Renal cortex interstitium (tissue), 11 donors: ENCODE measurements at regions not wholly inside any gene's neighbourhood (a gene's known extent, or its start where the extent isn't known, plus 50 kb on each side); places are given as distances from the start of the nearest gene placed in this dataset.

Experiments
- DNase-seq, 11 donors: peaks; one replicate each; pipeline ENCODE4 v3.0.0-alpha.2; 2013; ENCODE audit warnings: low read depth in 9 of 11, low spot score in 4 of 11; ENCODE audit errors: extremely low read depth in 1 of 11

DNA sequence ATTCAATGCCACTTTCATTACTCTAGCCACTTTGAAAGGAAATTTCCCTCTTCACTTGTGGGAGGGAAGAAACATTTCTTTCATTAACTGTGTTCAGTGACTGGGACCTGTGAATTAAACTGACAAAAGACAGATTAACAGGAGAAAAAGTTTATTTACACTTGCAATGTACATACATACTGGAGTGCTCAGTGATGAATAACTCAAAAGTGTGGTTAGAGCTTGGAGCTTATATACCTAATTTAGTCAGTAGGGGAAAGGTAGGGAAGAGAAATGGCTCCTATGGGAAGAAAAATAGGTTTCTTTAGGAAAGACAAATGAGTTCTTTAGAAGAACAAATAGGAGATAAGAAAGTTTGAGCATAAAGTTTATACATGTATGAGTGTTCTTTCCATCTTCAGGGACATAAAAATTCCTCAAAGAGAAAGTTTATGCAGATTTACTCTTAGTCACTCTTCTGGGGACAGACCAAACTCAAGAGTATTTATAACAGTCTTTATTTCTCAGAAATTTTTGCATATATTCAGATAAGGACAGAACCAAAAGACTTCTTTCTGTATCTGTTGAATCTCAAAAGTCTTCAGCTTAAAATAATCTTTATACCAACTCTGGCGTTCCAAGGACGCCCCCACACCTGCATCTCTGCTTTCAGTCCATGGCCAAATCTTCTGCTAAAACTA lies 120.0 kb upstream of the RAI14 start:
- DNase-seq, result no peak

DNA sequence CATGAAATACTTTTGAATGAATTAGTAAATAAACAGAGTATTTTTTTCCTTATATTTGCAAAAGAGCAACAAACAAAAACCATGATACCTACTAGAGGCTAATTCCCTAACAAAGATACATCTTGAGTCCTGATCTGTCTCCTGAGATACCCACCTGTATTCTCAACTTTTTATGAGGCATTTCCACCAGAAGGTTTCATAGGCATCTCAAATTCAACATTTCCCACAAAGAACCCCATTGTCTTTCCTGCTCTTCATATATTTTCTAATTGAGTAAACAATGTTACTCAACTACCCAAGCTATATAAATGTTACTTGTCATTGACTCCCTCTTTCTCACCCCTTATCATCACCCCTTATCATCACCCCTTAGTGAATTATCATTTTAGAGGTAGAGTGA lies 119.4 kb upstream of the RAI14 start:
- DNase-seq, result no peak

DNA sequence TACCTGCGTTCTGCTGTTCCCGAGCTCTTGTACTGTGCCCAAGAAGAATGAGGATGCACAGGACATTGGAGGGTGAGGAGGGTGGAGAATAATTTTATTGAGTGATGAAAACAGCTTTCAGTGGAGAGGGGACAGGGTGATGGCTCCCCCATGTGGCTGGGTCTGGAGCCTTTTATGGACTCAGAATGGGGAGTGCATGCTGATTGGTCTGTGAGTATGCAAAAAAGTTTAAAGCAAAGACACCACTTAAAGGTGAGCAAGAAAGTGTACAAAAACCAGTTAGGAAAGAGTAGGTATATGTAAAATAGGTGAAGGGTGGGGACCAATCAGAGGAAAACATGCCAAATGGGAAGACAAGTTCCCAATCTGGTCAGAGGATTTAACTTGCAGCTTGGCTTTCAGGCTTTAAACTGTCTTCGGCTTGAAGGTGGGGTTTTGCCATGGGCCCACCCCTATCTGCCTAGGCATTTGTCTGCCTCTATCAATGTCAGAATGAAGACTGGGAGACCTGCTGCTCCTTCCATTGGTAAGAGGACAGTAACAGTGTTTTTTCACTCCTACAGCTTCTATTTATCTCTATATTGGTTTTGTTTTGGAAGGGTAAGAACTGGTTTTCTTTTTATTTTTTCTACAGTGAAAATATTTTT lies 118.0 kb upstream of the RAI14 start:
- DNase-seq, result no peak

DNA sequence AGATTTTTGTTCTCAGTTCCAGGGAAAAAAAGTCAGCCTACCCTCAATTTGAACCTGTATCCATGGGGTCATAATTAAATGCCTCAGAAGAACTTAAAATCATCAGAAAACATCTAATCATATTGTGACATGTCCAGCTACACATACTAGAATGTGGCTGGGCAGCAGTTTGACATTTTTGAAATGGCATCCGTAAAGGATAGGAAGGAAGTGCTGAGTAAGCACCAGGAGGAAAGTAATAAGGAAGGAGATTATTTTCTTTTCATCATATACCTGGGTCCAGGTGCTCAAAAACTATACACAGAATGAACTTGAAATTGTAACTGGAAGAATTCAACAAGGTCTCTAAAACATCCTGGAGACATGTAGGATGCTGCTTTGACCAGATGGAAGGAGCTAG lies 116.9 kb upstream of the RAI14 start:
- no peak for DNase-seq

DNA sequence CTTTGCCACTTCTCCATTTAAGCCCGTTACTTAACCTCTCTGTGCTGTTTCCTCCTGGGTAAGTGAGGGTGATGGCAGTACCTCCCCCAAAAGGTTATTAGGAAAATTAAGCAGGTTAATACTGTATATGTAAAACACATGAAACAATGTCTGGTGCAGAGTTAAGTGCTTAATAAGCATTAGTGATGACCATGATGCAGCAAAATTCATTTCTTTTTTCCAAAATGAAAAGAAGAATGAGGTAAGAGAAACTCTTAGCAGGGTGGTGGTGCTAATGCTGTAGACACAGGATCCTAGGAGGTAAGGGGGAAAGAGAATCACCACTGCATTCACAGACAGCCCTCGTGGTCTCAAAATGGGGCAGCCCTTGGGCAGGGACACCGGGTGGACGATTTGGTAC lies 115.1 kb upstream of the RAI14 start:
- no peak for DNase-seq

DNA sequence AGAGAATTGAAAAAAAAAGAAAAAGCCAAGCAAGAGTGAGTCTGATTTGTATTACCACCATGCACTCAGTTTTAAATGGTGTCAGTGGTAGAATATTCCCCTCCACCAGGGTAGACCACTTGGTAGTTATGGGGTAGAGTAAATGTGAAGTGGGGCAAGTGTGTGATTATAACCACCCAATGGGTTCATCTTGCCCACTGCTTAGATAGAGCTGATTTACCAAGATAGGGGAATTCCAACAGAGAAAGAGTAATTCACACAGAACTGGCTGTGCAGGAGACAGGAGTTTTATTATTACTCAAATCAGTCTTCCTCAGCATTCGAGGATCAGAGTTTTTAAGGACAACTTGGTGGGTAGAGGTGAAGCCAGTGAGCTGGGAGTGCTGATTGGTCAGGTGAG lies 113.3 kb upstream of the RAI14 start:
- no peak for DNase-seq

DNA sequence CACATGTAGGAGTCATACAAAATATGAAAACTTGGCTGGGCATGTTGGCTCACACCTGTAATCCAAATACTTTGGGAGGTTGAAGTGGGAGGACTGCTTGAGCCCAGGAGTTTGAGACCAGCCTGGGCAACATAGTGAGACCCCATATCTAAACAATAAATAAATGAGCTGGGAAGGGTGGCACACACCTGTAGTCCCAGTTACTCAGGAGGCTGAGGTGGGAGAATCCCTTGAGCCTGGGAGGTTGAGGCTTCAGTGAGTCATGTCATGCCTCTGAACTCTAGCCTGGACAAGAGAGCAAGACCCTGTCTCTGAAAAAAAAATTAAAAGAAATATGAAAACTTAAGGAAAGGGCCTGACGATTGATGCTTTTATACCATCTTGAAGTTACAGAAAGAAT lies 112.4 kb upstream of the RAI14 start:
- DNase-seq, result no peak

DNA sequence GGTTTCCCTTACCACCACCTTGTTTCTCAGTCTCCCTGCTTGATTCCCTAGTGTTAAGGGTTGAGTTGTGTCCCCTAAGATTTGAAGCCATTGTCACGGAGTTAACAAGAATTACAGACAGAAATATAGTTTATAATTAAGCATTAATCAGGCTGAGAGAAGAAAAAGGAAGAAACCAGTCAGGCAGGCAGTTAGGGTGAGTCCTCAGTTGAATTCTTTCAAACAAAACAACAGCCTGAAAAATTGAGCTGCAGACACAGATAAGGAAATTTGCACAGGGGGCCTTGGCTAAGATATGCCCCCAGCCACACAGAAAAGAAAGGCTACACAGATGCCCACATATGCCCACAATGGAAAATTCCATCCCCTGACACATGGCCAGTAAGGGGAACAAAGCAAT lies 111.7 kb upstream of the RAI14 start:
- no peak for DNase-seq

DNA sequence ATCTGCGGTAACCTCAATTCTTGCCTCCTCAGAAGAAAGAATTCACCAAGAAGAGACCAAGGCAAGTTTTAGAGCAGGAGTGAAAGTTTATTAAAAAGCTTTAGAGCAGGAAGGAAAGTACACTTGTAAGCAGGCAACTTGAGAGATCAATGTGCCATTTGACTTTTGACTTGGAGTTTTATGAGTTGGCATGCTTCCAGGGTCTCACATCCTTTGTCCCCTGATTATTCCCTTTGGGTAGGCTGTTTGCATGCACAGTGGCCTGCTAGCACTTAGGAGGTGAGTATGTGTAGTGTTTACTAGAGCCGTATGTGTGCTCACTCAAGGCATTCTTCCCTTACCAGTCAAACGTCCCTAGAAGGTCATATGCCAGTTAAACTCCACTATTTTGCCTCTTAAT lies 111.0 kb upstream of the RAI14 start:
- DNase-seq, result no peak

DNA sequence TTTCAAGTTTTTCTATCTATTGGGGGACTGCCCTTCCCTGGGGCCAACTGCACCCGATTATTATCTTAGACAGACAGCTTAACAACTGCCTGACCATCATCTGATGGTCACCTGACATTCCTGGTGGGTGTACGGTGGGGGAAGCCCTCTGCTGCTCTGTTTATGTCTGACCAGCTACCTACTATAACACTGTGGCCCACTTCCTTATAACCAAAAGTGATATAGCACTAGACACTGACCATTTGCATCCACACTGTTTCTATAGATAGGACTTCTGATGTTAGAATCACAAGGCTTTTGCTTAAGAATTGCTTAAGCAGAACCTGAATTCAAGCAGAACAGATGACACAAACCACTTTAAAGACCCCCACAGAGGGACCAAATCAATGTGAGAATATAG lies 110.5 kb upstream of the RAI14 start:
- no peak for DNase-seq

DNA sequence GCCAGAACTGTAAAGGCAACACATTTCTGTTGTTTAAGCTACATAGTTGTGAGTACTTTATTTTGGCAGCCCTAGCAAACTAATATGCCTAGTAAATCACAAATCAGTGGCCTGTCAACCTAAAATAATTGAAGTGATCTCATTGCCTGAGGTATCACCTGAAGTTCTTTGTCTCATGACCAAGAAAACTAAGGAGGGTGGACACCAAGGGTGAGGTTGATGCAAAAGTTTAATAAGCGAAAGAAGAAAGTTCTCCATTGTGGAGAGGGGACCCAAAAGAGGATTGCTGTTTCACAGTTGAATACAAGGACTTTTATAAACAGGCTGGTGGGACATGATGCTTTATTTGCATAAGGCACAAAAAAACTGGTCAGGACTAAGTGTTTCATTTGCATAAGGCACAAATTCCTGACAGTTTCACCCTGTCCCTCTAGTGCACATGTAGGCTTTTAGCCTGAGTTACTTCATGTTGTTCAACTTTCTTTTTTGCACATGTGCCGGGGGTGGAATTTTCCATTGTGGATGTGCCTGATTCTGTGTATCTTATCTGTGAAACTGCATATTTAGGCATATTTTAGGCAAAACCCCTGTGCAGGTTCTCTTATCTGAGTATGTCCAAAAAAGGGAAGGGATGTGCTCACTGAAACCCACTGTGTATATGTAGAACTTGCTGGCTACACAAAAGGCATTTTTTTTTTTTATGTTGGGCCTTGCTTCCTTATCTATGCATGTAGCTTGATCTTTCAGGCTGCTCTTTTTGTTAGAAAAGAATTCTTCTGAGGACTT lies 108.6 kb upstream of the RAI14 start:
- DNase-seq, result no peak

DNA sequence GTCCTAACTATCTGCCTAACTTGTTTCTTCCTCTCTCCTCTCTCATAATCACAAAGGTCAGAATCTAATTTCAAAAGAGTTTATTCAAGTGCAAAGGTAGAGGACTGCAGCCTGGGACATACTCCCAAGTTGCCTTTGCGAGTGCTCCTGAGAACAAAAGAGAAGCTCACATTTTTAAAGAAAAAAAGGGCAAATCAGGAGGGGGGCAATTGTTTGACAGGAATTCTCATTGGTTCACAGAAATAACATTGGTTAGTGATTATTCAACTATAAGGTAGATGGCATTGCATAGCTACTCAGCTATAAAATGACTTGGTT lies 108.1 kb upstream of the RAI14 start:
- DNase-seq, result no peak

DNA sequence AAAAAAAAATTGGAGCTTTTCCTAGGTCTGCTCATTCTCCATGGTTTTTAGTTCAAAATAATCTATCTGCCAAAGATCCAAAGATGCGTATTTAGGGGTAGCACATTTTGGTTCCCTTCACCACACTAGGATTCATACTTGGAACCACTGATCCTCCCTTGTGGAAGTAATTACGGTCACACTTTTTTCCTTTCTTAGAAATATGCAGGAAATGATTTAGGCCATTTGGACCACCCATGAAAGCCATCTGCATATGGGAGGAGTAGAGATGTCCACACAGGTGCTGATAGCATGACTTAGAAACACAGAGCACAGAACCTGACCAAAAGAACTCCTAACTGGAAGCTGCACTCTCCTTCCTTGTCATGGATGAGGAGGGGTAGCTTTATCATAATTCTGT lies 105.9 kb upstream of the RAI14 start:
- no peak for DNase-seq

DNA sequence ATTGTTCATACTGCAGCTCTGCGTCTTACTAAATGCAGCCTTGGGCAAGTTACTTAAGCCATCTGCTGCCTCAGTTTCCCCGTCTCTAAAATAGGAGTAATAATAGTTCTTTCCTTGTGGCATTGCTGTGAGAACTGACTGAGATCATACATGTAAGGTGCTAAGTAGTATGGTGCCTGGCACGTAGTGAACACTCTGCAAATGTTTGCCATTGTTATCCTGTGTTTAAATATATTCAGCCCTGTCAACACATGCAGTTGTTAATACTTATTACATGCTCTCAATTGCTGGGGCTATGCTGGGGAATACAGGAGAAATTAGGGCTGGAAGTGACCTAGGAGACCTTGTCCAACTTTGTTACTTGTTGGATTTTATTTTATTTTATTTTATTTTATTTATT lies 105.2 kb upstream of the RAI14 start:
- DNase-seq, result no peak

DNA sequence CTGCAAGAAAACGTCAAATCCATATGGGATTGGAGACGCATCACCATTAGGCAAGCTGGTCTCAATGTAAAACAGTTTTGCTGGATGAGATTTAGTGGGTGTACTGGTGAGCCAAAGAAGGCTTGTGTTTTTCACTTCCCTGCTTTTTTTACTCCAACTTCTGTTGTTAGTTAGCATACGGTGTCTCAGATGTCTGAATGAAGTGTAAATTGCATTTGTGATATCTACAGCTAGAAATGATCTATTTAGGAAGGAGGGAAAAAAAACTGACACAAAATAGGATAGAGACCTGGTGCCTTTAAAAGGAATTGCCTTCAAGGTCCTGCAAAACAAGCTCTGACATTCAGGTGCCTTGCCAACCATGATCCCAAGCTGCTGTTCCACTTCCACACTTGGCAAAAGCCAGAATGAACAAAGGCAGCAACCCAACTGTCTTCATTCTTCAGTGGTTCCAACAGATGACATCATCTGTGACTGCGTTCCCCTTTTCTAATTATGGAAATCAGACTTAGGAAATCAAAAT lies 104.2 kb upstream of the RAI14 start:
- no peak for DNase-seq

DNA sequence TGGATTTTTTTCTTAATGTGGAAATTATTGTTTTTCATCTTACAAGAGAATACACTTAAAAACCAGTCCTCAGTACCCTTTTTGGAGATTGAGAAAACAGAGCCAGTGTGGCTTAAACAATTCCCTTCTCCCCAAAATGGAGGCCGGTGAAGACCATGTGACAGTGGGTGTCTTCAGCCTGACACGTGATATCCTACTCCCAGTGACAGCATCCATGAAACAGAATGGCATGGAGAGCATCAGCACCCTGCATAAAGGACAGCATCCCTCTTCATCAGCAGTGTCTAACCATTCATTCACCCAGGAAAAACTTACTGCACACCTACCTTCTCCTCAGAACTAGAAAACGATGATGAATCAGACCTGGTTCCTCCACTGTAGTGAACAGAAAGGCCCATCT lies 103.4 kb upstream of the RAI14 start:
- no peak for DNase-seq

DNA sequence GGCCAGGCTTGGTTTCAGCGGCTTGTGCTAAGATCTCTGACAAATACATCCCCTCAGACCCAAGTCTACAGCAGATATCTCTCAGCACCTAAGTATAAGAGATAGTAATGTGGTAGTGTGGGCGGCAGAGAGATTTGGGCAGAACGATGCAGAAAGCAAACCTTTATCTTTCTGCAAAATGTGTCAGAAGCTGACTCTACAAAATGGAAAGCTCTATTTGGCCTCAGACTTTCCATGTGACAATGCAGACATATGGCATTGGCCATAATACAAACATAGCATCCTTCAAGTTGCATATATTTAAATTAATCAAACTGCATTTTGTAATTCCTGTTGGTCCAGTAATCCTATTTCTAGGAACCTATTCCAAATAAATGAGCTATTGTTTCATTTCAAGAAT lies 102.5 kb upstream of the RAI14 start:
- no peak for DNase-seq

DNA sequence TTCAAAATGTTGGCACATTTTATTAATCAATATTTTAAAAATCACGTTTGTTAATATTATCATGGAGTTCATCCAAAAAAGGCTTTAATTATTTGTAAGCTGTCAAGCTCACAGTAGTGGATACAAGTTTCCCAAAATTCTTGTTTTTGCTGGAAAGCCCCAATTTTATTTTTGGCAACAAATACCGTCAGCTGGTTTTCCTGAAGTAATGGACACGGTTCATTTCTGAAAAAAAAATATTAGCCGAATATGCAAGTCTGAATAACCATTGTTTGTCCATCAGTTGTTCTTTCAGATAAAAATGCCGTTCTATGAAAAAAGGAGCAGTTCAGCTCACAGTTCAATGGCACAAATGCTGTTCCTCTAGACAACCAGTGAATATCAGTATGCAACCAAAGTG lies 101.5 kb upstream of the RAI14 start:
- DNase-seq, result no peak

DNA sequence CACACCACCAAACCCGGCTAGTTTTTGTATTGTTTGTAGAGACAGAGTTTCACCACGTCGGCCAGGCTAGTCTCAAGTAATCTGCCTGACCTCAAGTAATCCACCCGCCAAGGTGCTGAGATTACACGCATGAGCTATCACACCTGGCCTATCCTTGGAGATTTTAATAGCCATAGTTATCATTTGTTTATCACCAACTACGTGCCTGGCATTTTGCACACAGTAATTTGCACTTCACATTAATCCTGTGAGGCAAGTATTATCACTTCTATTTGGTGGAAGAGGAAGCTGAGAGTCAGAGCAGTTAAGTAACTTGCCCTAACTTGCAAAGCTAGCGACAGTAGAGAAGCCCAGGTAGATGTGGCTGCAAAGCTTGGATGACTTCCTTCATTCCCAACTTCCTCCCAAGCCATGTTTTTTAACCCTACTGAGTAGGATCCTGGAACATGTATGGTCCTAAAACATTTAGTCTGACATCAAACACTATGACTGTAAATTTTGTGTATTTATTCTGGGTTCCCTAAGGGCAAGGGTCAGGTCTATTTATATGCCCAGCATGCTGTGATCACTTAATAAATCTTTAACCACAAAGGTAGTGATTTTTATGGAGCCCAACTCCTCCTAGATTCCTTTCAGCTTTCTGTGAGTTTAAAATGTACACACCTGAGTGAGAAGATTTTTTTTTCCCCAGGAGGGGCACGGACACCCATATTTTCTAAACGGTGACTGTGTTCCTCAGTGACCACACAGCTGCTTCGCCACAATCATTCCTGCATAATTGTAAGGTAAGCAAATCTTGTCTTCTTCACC lies 100.2 kb upstream of the RAI14 start:
- DNase-seq, result no peak

DNA sequence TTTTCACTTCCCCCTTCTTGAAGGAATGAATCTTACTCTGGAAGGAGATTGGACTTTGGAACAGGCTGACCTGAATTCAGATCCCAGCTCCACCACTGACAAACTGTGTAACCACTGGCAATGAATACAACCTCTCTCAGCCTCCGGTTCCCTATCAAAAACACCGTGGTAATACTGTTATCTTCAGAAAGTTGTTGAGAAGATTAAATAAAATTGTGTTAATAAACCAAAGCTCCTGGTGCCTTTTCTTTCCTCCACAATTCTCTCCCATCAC lies 99.7 kb upstream of the RAI14 start:
- no peak for DNase-seq
